Middle frontal gyrus (tissue), 1 donor: ENCODE measurements at regions not wholly inside any gene's neighbourhood (a gene's known extent, or its start where the extent isn't known, plus 50 kb on each side); places are given as distances from the start of the nearest gene placed in this dataset.

ENCODE experiments used
- DNase-seq: peaks from one replicate; pipeline ENCODE4 v3.0.0-alpha.2; 2015; ENCODE audit warnings: low spot score; ENCODE audit errors: extremely low spot score

GRCh38 chr15:98518823-98519561 lies 129.3 kb upstream of the IGF1R start:
- peak; percentile 36 for DNase-seq

GRCh38 chr15:98519767-98520550 lies 128.4 kb upstream of the IGF1R start:
- no peak for DNase-seq

GRCh38 chr15:98522127-98522526 lies 126.2 kb upstream of the IGF1R start:
- no peak for DNase-seq

- no peak for DNase-seq
These were observed 124.3 kb upstream of the IGF1R start for GRCh38 chr15:98523912-98524662.

- DNase-seq: no peak
These were observed 123.3 kb upstream of the IGF1R start for GRCh38 chr15:98524838-98525660.

- DNase-seq: no peak
These were observed 122.7 kb upstream of the IGF1R start for GRCh38 chr15:98525661-98526001.

GRCh38 chr15:98526094-98526493 lies 122.2 kb upstream of the IGF1R start:
- DNase-seq: no peak

- DNase-seq: no peak
These were observed 120.2 kb upstream of the IGF1R start for GRCh38 chr15:98528046-98528725.

- DNase-seq: no peak
These were observed 118.9 kb upstream of the IGF1R start for GRCh38 chr15:98529205-98530145.

- no peak for DNase-seq
These were observed 117.8 kb upstream of the IGF1R start for GRCh38 chr15:98530570-98530969.

GRCh38 chr15:98532063-98532462 lies 116.3 kb upstream of the IGF1R start:
- DNase-seq: no peak

- no peak for DNase-seq
These were observed 111.4 kb upstream of the IGF1R start for GRCh38 chr15:98536976-98537375.

- no peak for DNase-seq
These were observed 110.8 kb upstream of the IGF1R start for GRCh38 chr15:98537516-98538060.

- DNase-seq: no peak
These were observed 106.8 kb upstream of the IGF1R start for GRCh38 chr15:98541519-98541918.

GRCh38 chr15:98543237-98543636 lies 105.1 kb upstream of the IGF1R start:
- DNase-seq: no peak

- DNase-seq: no peak
These were observed 102.0 kb upstream of the IGF1R start for GRCh38 chr15:98546329-98546728.

GRCh38 chr15:98547275-98547674 lies 101.1 kb upstream of the IGF1R start:
- no peak for DNase-seq

- DNase-seq: no peak
These were observed 100.6 kb upstream of the IGF1R start for GRCh38 chr15:98547741-98548138.
